Testis (tissue), 2 donors: ENCODE measurements at regions not wholly inside any gene's neighbourhood (a gene's known extent, or its start where the extent isn't known, plus 50 kb on each side); places are given as distances from the start of the nearest gene placed in this dataset.
"Not testable (repeated sequence)": the region's sequence is repeated elsewhere in the genome, so short reads cannot be mapped to it uniquely, and the experiment has no call there.

Source experiments
- DNase-seq: peaks from one replicate; pipeline ENCODE4 v3.0.0-alpha.2; 2019
- H3K27ac ChIP-seq, 2 donors: fragments of 200-600 bp; sonication (generic); one replicate each; pipeline ENCODE4 v1.5.1; 2019
- H3K27me3 ChIP-seq: fragments of 200-600 bp; sonication (generic); one replicate; pipeline ENCODE4 v1.5.1; 2019
- H3K36me3 ChIP-seq: fragments of 200-600 bp; sonication (generic); one replicate; pipeline ENCODE4 v1.5.1; 2017; ENCODE audit warnings: low read depth; ENCODE audit errors: missing control alignments
- H3K4me1 ChIP-seq: fragments of 200-600 bp; sonication (generic); one replicate; pipeline ENCODE4 v1.5.1; 2019
- H3K4me3 ChIP-seq, 2 donors: fragments of 200-600 bp; sonication (generic); one replicate each; pipeline ENCODE4 v1.5.1; 2017 to 2019
- H3K9me3 ChIP-seq: fragments of 200-600 bp; sonication (generic); one replicate; pipeline ENCODE4 v1.5.1; 2017
- CTCF ChIP-seq, 3 experiments: fragments of 450-650 bp in 2 of 3; fragments of 200-600 bp in 1 of 3; sonication (generic) in 1 of 3; IDR thresholded peaks; one replicate each; pipeline ENCODE4 v1.5.1; 2016 to 2019; ENCODE audit warnings: antibody characterized with exemption in 3 of 3, mild to moderate bottlenecking in 2 of 3, moderate library complexity in 1 of 3
- POLR2A ChIP-seq: fragments of 450-650 bp; IDR thresholded peaks from one replicate; pipeline ENCODE4 v1.6.1; 2017; ENCODE audit warnings: antibody characterized with exemption, mild to moderate bottlenecking, moderate library complexity
- WGBS, 2 donors: methylation state at CpG; one replicate each; pipeline ENCODE4 v1.1.5; 2018; 5-methylcytosine and 5-hydroxymethylcytosine counted together
- intact Hi-C: fragments of 100-400 bp; cut with DNase I; formaldehyde crosslinking; loops from one replicate; pipeline ENCODE4 v1.15.1; 2023; ENCODE audit warnings: low total_unique reads

- DNase-seq = no peak
- no peak for TF ChIP-seq POLR2A
- no peak for TF ChIP-seq CTCF (IDR thresholded peaks at IDR 0.05)
- intact Hi-C loops = no loop called here
- Histone ChIP-seq H3K4me3 (no peak overlapping the region), H3K27ac (peak overlapping the region in 1 of 2 donors; percentile 9), H3K4me1 (peaks cover 10% of the 10 kb centered on the region), H3K9me3 (no peaks in the 10 kb centered on the region), H3K36me3 (no peaks in the 10 kb centered on the region), H3K27me3 (no peaks in the 10 kb centered on the region)
- WGBS, 2 donors = 57 to 75% methylated on average over 7 of the region's 7 CpGs
Observed at GRCh38 chr3:196139281-196139680, 57.4 kb upstream of the TFRC start.

DNA sequence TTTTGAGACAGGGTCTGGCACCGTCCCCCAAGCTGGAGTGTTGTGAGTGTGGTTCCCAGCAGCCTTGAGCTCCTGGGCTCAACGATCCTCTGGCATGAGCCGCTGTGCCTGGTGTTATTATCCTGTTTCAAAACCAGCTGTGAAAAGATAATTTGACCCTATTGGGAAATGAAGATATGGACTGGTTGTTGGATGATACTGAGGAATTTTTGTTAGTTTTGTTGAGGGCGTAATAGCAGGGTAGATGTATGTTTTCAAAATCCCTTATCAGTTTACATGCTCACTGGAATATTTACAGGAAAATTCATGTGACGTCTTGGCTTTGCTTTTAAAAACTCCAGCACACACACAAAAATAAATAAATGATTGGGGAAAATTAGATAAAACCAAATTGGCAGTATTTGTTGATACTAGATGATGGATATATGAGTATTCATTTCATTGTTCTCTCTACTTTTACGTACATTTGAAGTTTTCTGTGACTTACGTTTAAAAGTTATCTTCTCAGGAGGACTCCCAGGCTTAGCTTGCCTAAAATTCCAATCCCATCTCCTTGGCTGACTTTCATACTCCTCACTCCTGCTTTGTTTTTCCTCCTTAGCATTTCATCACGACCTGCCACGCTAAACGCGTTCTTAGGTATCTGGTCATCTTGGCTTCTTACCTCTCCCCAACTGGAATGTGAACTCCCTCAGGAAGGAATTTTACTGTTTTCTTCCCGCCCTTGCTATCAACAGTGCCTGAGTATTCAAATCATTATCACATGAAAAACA is 56.8 kb upstream of the TFRC start:
- no peaks in the 10 kb centered on the region for H3K36me3 ChIP-seq
- TF ChIP-seq POLR2A = no peak
- TF ChIP-seq CTCF (IDR thresholded peaks at IDR 0.05) = no peak
- H3K27me3 ChIP-seq = no peaks in the 10 kb centered on the region
- intact Hi-C loops = no loop called here
- H3K4me1 ChIP-seq = peaks cover 10% of the 10 kb centered on the region
- H3K4me3 ChIP-seq = no peak overlapping the region
- no peaks in the 10 kb centered on the region for H3K9me3 ChIP-seq
- peak; percentile 50 for DNase-seq
- WGBS, 2 donors = 35 to 51% methylated on average over 12 of the region's 12 CpGs
- H3K27ac ChIP-seq = peak overlapping the region in 1 of 2 donors; percentile 9

- H3K27me3 ChIP-seq, H3K4me1 ChIP-seq, intact Hi-C loops, DNase-seq, H3K9me3 ChIP-seq, H3K27ac ChIP-seq, H3K36me3 ChIP-seq, H3K4me3 ChIP-seq: not testable (repeated sequence)
- WGBS, 2 donors = 89% methylated on average over 9 of the region's 9 CpGs
Observed at GRCh38 chr3:196136640-196136989, 54.7 kb upstream of the TFRC start.

DNA sequence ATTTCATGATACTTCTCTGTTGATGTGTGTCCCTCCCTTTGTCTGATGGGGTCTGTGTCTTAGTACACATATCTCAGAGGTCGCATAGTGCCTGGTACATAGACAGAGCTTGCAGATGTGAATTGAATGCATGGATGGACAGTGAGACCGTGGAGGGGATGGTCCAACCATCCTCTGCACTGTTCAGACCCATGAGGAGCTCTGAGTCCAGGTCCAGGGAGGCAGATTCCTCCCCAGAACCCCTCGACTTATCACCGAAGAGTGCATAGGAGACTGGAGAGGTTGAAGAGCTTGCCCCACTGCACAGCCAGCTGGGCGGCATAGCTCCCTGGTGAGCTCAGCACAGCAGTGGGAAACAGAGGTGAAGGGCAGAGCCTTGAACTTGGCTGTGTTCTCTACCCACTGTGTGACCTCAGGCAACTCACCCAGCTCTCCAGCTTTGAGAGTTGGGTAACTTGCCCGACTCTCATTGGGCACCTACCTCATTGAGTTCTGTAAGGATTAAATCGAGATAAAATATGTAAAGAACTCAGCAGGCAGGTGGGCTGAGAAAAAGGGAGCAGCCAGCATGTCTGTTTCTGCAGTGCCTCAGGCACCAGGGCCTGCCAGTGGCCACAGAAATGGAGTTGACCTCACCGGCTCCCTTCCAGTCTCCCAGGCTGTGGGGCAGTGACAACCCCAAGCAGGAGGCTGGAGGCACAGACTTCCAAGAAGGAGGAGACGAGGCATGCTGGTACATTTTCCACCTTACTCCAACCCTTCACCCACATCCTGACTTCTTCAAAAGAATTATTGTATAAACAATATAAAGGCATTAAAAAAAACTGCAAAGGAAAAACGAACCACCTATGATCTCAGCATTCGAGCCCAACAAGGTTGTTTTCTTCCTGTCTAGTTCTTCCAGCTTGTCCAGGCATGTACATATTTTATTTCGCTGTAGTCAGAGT is 54.1 kb upstream of the TFRC start:
- Histone ChIP-seq H3K4me3 (no peak overlapping the region), H3K27ac (no peak overlapping the region), H3K4me1 (peaks cover 10% of the 10 kb centered on the region), H3K9me3 (no peaks in the 10 kb centered on the region), H3K27me3 (no peaks in the 10 kb centered on the region), H3K36me3 (no peaks in the 10 kb centered on the region)
- intact Hi-C loops = no loop called here
- TF ChIP-seq POLR2A = no peak
- no peak for TF ChIP-seq CTCF (IDR thresholded peaks at IDR 0.05)
- WGBS, 2 donors = 67 to 72% methylated on average over 12 of the region's 12 CpGs
- DNase-seq = no peak

DNA sequence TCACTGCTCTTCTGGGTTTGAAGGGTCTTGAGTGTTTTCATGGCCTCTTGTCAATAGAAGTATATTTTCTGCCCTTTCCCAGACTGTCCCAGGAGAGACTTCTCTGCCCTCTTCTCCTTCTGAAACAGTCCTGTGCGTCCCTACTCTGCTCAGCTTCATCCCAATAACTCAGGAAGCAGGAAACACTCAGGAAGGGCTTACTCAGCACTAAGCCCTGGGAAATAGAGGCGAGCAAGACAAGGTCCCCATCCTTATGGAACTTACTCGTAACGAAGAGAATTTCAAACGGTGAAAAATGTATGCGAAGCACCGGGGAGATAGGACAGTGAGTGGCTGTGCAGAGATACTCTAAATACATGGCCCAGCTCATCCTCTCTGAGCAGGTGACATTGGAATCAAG is 52.8 kb upstream of the TFRC start:
- no peak overlapping the region for H3K27ac ChIP-seq
- 85 to 86% methylated on average over 7 of the region's 7 CpGs for WGBS, 2 donors
- intact Hi-C loops = no loop called here
- no peaks in the 10 kb centered on the region for H3K9me3 ChIP-seq
- TF ChIP-seq CTCF (IDR thresholded peaks at IDR 0.05) (no peak), POLR2A (no peak)
- no peak for DNase-seq
- H3K36me3 ChIP-seq = no peaks in the 10 kb centered on the region
- peaks cover 10% of the 10 kb centered on the region for H3K4me1 ChIP-seq
- H3K4me3 ChIP-seq = no peak overlapping the region
- H3K27me3 ChIP-seq = no peaks in the 10 kb centered on the region

- H3K36me3 ChIP-seq, H3K27ac ChIP-seq, H3K27me3 ChIP-seq, H3K4me1 ChIP-seq, H3K9me3 ChIP-seq, H3K4me3 ChIP-seq, intact Hi-C loops, DNase-seq: not testable (repeated sequence)
- 91% methylated on average over 9 of the region's 9 CpGs for WGBS, 2 donors
Observed at GRCh38 chr3:196133869-196134268, 52.0 kb upstream of the TFRC start.
